Mesothelial cell of epicardium (in vitro differentiated cells): ENCODE measurements at regions not wholly inside any gene's neighbourhood (a gene's known extent, or its start where the extent isn't known, plus 50 kb on each side); places are given as distances from the start of the nearest gene placed in this dataset.

Source experiments
- DNase-seq, 2 experiments: peaks; one replicate each; pipeline ENCODE4 v3.0.0; 2021; ENCODE audit warnings: low spot score in 2 of 2; ENCODE audit not compliant: unreplicated experiment in 2 of 2
- H3K27ac Mint-ChIP-seq: 2 replicates; pipeline ENCODE4 v1.8.0; 2021; ENCODE audit warnings: mixed read lengths
- H3K27me3 Mint-ChIP-seq: 2 replicates; pipeline ENCODE4 v1.8.0; 2021; ENCODE audit warnings: low read depth, mixed read lengths
- H3K36me3 Mint-ChIP-seq: 2 replicates; pipeline ENCODE4 v1.8.0; 2021; ENCODE audit warnings: mixed read lengths
- H3K4me1 Mint-ChIP-seq: 2 replicates; pipeline ENCODE4 v1.8.0; 2021; ENCODE audit warnings: mixed read lengths
- H3K4me3 Mint-ChIP-seq: 2 replicates; pipeline ENCODE4 v1.8.0; 2021; ENCODE audit warnings: mild to moderate bottlenecking, moderate library complexity, mixed read lengths
- H3K9me3 Mint-ChIP-seq: 2 replicates; pipeline ENCODE4 v1.8.0; 2021; ENCODE audit warnings: mixed read lengths
- TF ChIP-seq, protein P1 (sequence below): fragments of 200-600 bp; sonication (generic); IDR thresholded peaks from one replicate; pipeline ENCODE4 v1.5.0; 2021; ENCODE audit warnings: antibody characterized with exemption; ENCODE audit not compliant: unreplicated experiment

DNA sequence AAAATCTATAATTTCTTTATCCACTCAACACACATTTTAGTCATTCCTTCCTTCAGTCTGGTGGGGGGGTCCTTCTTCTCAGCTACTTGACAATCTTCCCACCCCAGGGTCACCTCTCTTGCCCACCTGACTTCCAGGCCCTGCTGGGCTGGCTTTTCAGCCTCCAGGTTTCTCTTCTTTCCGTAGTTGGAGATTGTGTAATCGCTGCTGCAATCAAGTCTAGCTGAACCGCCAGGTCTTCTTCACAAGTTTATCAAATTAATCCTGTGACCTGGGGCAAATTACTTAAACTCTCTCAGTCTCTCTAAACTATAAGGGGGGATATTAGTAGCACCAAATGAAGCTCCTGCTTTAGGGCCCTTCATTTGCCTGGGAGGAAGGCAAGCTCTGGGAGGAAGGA is 102.9 kb upstream of the TNIP3 start:
- Mint-ChIP-seq H3K4me1 (no peaks in the 10 kb centered on the region), H3K4me3 (no peak overlapping the region), H3K9me3 (no peaks in the 10 kb centered on the region), H3K36me3 (no peaks in the 10 kb centered on the region), H3K27me3 (no peaks in the 10 kb centered on the region), H3K27ac (no peak overlapping the region)
- TF ChIP-seq, protein P1, sequence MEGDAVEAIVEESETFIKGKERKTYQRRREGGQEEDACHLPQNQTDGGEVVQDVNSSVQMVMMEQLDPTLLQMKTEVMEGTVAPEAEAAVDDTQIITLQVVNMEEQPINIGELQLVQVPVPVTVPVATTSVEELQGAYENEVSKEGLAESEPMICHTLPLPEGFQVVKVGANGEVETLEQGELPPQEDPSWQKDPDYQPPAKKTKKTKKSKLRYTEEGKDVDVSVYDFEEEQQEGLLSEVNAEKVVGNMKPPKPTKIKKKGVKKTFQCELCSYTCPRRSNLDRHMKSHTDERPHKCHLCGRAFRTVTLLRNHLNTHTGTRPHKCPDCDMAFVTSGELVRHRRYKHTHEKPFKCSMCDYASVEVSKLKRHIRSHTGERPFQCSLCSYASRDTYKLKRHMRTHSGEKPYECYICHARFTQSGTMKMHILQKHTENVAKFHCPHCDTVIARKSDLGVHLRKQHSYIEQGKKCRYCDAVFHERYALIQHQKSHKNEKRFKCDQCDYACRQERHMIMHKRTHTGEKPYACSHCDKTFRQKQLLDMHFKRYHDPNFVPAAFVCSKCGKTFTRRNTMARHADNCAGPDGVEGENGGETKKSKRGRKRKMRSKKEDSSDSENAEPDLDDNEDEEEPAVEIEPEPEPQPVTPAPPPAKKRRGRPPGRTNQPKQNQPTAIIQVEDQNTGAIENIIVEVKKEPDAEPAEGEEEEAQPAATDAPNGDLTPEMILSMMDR, result no peak
- no peak for DNase-seq

DNA sequence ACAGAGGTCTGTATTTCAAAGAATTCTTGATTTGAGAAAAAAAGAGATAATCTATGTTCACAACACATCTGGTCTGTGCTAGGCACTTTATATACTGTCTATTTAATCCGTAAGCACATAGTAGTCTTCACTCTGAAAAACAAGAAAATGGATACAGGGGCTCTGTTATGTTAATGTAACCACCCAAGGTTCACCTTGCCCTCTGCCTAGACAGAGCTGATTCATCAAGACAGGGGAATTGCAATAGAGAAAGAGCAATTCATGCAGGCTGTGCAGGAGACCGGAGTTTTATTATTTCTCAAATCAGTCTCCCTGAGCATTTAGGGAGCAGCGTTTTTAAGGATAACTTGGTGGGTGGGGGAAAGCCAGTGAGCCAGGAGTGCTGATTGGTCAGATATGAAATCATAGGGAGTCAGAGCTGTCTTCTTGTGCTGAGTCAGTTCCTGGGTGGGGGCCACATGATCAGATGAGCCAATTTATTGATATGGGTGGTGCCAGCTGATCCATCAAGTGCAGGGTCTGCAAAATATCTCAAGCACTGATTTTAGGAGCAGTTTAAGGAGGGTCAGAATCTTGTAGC is 92.9 kb upstream of the TNIP3 start:
- Mint-ChIP-seq H3K4me1 (no peaks in the 10 kb centered on the region), H3K27me3 (no peaks in the 10 kb centered on the region), H3K27ac (no peak overlapping the region), H3K36me3 (no peaks in the 10 kb centered on the region), H3K9me3 (peaks cover 3% of the 10 kb centered on the region), H3K4me3 (no peak overlapping the region)
- TF ChIP-seq, protein P1, result no peak
- DNase-seq, result no peak

DNA sequence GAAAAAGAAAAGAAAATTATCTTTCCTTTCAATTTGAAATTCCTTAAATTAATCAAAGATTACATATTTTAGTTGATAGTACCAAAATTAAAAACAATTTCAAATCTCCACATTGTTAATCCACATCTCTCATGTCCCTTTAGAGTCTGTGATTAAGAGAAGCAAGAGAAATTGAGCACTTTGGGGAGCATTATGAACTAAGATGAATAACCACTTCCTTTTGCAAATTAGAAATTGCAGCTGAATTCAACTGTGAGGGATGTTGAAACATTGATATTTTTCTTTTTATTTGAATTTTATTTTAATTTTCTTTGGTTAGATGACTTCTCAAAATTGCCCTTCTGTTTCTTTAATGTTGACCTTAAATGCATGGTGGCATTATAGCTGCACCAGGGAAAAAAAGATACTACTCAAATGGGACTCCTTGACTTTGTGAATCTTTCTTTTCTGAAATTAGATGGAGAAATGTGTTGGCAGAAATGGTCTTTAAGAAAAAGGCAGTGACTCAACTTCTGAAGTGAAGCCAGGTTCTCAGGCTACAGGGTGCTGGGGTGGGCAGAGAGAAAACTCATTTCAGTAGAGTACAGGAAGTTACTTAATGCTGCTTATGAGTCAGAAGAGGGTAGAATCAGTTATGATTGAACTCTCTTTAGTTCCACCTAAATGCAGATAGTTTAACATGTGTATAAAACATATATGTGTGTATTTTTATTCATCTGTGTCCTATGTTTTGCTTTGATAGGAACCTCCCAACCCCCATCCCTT is 92.0 kb upstream of the TNIP3 start:
- DNase-seq, result no peak
- TF ChIP-seq, protein P1, result no peak
- H3K9me3 Mint-ChIP-seq, result peaks cover 3% of the 10 kb centered on the region
- H3K4me3 Mint-ChIP-seq, result no peak overlapping the region
- H3K27ac Mint-ChIP-seq, result no peak overlapping the region
- no peaks in the 10 kb centered on the region for H3K36me3 Mint-ChIP-seq
- H3K4me1 Mint-ChIP-seq, result no peaks in the 10 kb centered on the region
- H3K27me3 Mint-ChIP-seq, result no peaks in the 10 kb centered on the region

DNA sequence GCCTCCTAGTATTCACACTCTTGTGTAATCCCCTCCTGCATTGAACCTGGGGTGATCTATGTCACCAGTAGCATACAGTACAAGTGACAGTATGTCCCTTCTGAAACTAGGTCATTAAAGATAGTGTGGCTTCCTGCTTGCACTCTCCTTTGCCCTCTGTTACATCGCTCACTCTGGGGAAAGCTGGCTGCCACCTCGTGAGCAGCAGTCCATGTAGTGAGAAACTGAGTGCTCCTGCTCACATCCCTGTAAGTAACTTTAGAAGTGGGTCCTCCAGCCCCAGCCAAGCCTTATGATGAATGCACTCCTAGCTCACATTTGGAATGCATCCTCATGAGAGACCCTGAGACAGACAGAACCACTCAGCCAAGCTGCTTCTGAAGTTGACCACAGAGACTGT is 89.8 kb upstream of the TNIP3 start:
- no peak overlapping the region for H3K4me3 Mint-ChIP-seq
- H3K27me3 Mint-ChIP-seq, result no peaks in the 10 kb centered on the region
- H3K9me3 Mint-ChIP-seq, result peaks cover 3% of the 10 kb centered on the region
- DNase-seq, result no peak
- H3K27ac Mint-ChIP-seq, result no peak overlapping the region
- no peaks in the 10 kb centered on the region for H3K4me1 Mint-ChIP-seq
- TF ChIP-seq, protein P1, result no peak
- no peaks in the 10 kb centered on the region for H3K36me3 Mint-ChIP-seq

DNA sequence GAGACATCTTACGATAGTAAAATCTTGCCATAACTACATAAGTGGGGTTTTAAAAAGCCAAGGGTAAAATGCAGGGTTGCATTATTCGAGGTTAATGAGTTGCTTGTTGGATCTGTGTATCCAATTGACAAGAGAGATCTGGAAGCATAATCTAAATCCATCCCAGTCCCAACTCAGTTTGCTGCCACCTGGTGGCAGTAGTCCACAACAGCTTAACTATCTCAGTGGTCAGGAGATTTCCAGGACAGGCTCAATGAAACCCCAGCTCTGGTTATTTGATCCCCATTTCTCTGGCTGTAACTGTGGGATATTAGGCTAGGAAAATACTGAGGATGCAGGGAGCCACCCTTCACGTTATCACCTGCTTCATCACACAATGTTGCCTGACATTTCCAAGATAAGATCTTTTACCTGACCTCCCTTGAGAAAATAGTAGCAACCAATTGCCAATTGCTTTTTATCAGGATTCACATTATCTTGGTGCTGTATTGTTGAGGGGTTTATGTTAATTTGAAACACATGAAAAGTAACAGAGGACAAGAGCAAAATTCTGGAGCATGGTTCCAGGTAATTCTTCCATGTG is 88.2 kb upstream of the TNIP3 start:
- no peaks in the 10 kb centered on the region for H3K27me3 Mint-ChIP-seq
- peaks cover 3% of the 10 kb centered on the region for H3K9me3 Mint-ChIP-seq
- H3K27ac Mint-ChIP-seq, result no peak overlapping the region
- H3K4me3 Mint-ChIP-seq, result no peak overlapping the region
- peak; percentile 42 to 68 for DNase-seq
- H3K4me1 Mint-ChIP-seq, result peaks cover 8% of the 10 kb centered on the region
- TF ChIP-seq, protein P1, result peak; percentile 81
- no peaks in the 10 kb centered on the region for H3K36me3 Mint-ChIP-seq
